ENCODE measurements at regions not wholly inside any gene's neighbourhood (a gene's known extent, or its start where the extent isn't known, plus 50 kb on each side); places are given as distances from the start of the nearest gene placed in this dataset.

DNA sequence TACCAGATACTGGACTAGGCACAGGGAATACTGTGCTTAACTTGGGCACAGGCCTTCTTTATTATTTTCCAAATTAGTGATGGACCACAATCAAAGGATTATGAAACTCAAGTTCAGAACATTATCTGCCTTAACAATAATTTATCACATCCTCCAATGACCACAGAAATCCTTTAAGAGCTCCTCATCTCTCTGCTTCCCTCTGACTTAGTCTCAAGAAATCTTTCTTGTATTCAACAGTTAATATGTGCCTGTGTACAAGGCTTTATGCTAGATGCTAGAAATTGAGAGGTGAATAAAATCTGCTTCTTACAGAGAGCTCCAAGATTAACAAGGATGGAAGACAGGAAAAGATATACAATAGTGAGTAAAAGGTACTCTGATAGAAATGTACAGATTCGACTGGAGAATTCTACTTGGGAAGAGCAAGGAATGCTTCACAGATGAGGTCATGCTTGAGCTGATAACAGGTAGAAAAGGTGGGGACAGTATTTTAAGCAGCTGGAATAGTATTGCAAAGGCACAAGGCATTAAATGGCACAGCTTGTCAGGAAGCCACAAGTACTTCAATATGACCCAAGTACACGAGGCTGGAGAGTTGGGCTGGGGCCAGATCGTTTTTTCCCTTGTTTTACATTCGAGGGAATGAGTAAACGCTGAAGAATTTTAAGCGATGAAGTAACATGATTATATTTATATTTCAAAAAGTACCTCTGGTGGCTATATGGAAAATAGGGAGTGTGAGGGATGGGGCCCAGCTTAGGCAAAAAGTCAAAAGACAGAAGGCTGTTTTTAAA is 55.1 kb upstream of the ARID2 start:
- no peak for DNase-seq

DNA sequence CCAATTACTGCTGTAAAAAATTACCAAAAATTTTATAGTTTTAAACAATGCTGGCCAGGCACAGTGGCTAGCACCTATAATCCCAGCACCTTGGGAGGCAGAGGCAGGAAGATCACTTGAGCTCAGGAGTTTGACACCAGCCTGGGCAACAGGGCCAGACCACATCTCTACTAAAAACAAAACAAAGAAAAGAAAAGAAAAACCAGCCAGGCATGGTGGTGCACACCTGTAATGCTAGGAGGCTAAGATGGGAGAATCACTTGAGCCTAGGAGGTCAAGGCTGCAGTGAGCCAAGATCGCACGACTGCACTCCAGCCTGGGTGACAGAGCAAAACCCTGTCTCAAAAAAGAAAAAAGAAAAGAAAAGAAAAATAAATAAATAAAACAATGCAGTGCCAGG is 54.0 kb upstream of the ARID2 start:
- no peak for DNase-seq

Measured in activated CD4-positive, alpha-beta T cell treated with anti-CD3 and anti-CD28 coated beads, Interleukin-2, amount 50 U/mL, for 48 hours (primary cell).